B cell (primary cell): ENCODE measurements at regions not wholly inside any gene's neighbourhood (a gene's known extent, or its start where the extent isn't known, plus 50 kb on each side); places are given as distances from the start of the nearest gene placed in this dataset.

Experiments
- ATAC-seq: fragments of 200-7000 bp; cut with Tn5 transposase; one replicate; pipeline ENCODE4 v1.10.0; 2021; ENCODE audit warnings: low read depth, mild to moderate bottlenecking, moderate number of reproducible peaks, moderate library complexity
- CTCF ChIA-PET: fragments of 350-600 bp; sonication (Branson Sonifier 250); formaldehyde crosslinking; loops from one replicate; lab custom pipeline; 2021; ENCODE audit warnings: antibody characterized with exemption, inconsistent platforms; lab: Charles Lee
- POLR2A ChIA-PET: fragments of 350-600 bp; sonication (Branson Sonifier 250); formaldehyde crosslinking; loops from one replicate; lab custom pipeline; 2021; ENCODE audit warnings: antibody characterized with exemption; lab: Charles Lee
- DNase-seq: peaks from one replicate; pipeline ENCODE4 v3.0.0; 2013
- H2AFZ ChIP-seq: 2 replicates; pipeline ENCODE4 v1.6.1; 2012; ENCODE audit warnings: mild to moderate bottlenecking, low read depth, low read length; ENCODE audit not compliant: insufficient read depth, poor library complexity, severe bottlenecking
- H3K27ac ChIP-seq, 2 donors: 1 replicate in 1 of 2; 2 replicates in 1 of 2; pipeline ENCODE4 v1.5.1; 2012 to 2013; ENCODE audit warnings: low read length in 2 of 2, mild to moderate bottlenecking in 2 of 2, moderate library complexity in 1 of 2
- H3K27me3 ChIP-seq, 4 experiments: fragments of 200-600 bp in 1 of 4; sonication (generic) in 1 of 4; replicated peaks in 1 of 4; 1 replicate in 2 of 4; 2 replicates in 2 of 4; pipeline versions ENCODE4 v1.6.1 to v1.7.0; 2013 to 2016; ENCODE audit warnings: low read length in 3 of 4, mild to moderate bottlenecking in 2 of 4, mixed read lengths in 1 of 4, moderate library complexity in 1 of 4; ENCODE audit not compliant: insufficient read depth in 4 of 4, control insufficient read depth in 3 of 4; ENCODE audit errors: control extremely low read depth in 1 of 4
- H3K36me3 ChIP-seq, 2 experiments: replicated peaks in 1 of 2; 1 replicate in 1 of 2; 2 replicates in 1 of 2; pipeline versions ENCODE4 v1.6.1 to v1.7.1; 2013; ENCODE audit warnings: low read length in 1 of 2; ENCODE audit not compliant: insufficient read depth in 2 of 2, control insufficient read depth in 1 of 2; ENCODE audit errors: control extremely low read depth in 1 of 2, extremely low read depth in 1 of 2
- H3K4me1 ChIP-seq, 2 donors: fragments of 200-600 bp in 1 of 2; sonication (generic) in 1 of 2; 1 replicate in 1 of 2; 2 replicates in 1 of 2; pipeline versions ENCODE4 v1.5.1 to v1.6.1; 2013 to 2017; ENCODE audit warnings: low read length in 2 of 2; ENCODE audit not compliant: control insufficient read depth in 2 of 2, insufficient read depth in 2 of 2
- H3K4me2 ChIP-seq: replicated peaks from 2 replicates; pipeline ENCODE3; 2012; ENCODE audit warnings: mild to moderate bottlenecking, low read depth, low read length; ENCODE audit not compliant: poor library complexity, severe bottlenecking
- H3K4me3 ChIP-seq, 5 experiments: fragments of 200-600 bp in 1 of 5; sonication (generic) in 1 of 5; 1 replicate in 3 of 5; 2 replicates in 2 of 5; pipeline versions ENCODE4 v1.5.1 to v1.7.0; 2011 to 2016; ENCODE audit warnings: low read length in 4 of 5, mild to moderate bottlenecking in 4 of 5, low read depth in 2 of 5, control low read depth in 1 of 5, moderate library complexity in 1 of 5; ENCODE audit not compliant: insufficient read depth in 1 of 5; ENCODE audit errors: control extremely low read depth in 1 of 5, extremely low read depth in 1 of 5
- H3K79me2 ChIP-seq: fragments of 200-600 bp; sonication (generic); one replicate; pipeline ENCODE4 v1.6.0; 2016; ENCODE audit warnings: low read length; ENCODE audit not compliant: control insufficient read depth, insufficient read depth
- H3K9ac ChIP-seq: fragments of 200-600 bp; sonication (generic); 2 replicates; pipeline ENCODE4 v1.6.1; 2017; ENCODE audit warnings: mild to moderate bottlenecking, low read length, moderate library complexity
- H3K9me3 ChIP-seq, 3 donors: one replicate each; pipeline versions ENCODE4 v1.6.1 to v1.7.1; 2013; ENCODE audit warnings: low read length in 2 of 3; ENCODE audit not compliant: control insufficient read depth in 2 of 3, insufficient read depth in 1 of 3; ENCODE audit errors: control extremely low read depth in 1 of 3
- H4K20me1 ChIP-seq: 2 replicates; pipeline ENCODE4 v1.6.0; 2012; ENCODE audit warnings: mild to moderate bottlenecking, low read length; ENCODE audit not compliant: insufficient read depth, control insufficient read depth, poor library complexity, severe bottlenecking
- H3K27ac Mint-ChIP-seq: one replicate; pipeline ENCODE4 v1.8.0; 2021; ENCODE audit warnings: mixed read lengths
- H3K27me3 Mint-ChIP-seq: one replicate; pipeline ENCODE4 v1.8.0; 2021; ENCODE audit warnings: mixed read lengths
- H3K4me1 Mint-ChIP-seq: one replicate; pipeline ENCODE4 v1.8.0; 2021; ENCODE audit warnings: mixed read lengths
- H3K4me3 Mint-ChIP-seq: one replicate; pipeline ENCODE4 v1.8.0; 2021; ENCODE audit warnings: mixed read lengths
- H3K9me3 Mint-ChIP-seq: one replicate; pipeline ENCODE4 v1.8.0; 2022; ENCODE audit warnings: mixed read lengths; ENCODE audit not compliant: insufficient read depth
- EZH2 ChIP-seq: IDR thresholded peaks from 2 replicates; pipeline ENCODE4 v1.6.1; 2012; ENCODE audit warnings: borderline replicate concordance, low read depth, mild to moderate bottlenecking, moderate library complexity, low read length; ENCODE audit not compliant: insufficient read depth, poor library complexity, severe bottlenecking
- WGBS: methylation state at CpG from one replicate; pipeline ENCODE4 v1.1.5; 2013; ENCODE audit warnings: missing lambda C conversion rate; ENCODE audit not compliant: insufficient coverage; 5-methylcytosine and 5-hydroxymethylcytosine counted together
- intact Hi-C: fragments of 100-400 bp; cut with micrococcal nuclease; formaldehyde crosslinking; loops from one replicate; pipeline ENCODE4 v1.10.0; 2022
- TF ChIP-seq, protein P1 (sequence below): fragments of 200-600 bp; IDR thresholded peaks from one replicate; pipeline ENCODE4 v1.8.0; 2022; ENCODE audit warnings: antibody characterized with exemption, mild to moderate bottlenecking

- no peak overlapping the region for H3K4me2 ChIP-seq
- no peaks in the 10 kb centered on the region for H3K9me3 ChIP-seq
- H3K27ac ChIP-seq: no peak overlapping the region
- H2AFZ ChIP-seq: no peak overlapping the region
- peaks cover 50% of the 10 kb centered on the region for H3K79me2 ChIP-seq
- intact Hi-C loops: no loop called here
- H4K20me1 ChIP-seq: no peaks in the 10 kb centered on the region
- Mint-ChIP-seq H3K4me3 (no peak overlapping the region), H3K4me1 (peaks cover 31% of the 10 kb centered on the region), H3K27ac (no peak overlapping the region), H3K27me3 (no peaks in the 10 kb centered on the region), H3K9me3 (no peaks in the 10 kb centered on the region)
- no peak overlapping the region for H3K4me3 ChIP-seq
- no peaks in the 10 kb centered on the region for H3K36me3 ChIP-seq
- peaks cover 0 to 5% (median 0%) of the 10 kb centered on the region in 4 experiments for H3K27me3 ChIP-seq
- H3K9ac ChIP-seq: no peak overlapping the region
- WGBS: 94% methylated on average over 4 of the region's 9 CpGs
- ChIA-PET POLR2A (no interaction called here), CTCF (interaction anchor here (0.8 to 1.4 kb wide), 2 partner anchors 35 to 655 kb away, joined by 3 to 4 read pairs; no protein-coding TSS in a partner anchor)
- no peak for TF ChIP-seq EZH2
- TF ChIP-seq, protein P1, sequence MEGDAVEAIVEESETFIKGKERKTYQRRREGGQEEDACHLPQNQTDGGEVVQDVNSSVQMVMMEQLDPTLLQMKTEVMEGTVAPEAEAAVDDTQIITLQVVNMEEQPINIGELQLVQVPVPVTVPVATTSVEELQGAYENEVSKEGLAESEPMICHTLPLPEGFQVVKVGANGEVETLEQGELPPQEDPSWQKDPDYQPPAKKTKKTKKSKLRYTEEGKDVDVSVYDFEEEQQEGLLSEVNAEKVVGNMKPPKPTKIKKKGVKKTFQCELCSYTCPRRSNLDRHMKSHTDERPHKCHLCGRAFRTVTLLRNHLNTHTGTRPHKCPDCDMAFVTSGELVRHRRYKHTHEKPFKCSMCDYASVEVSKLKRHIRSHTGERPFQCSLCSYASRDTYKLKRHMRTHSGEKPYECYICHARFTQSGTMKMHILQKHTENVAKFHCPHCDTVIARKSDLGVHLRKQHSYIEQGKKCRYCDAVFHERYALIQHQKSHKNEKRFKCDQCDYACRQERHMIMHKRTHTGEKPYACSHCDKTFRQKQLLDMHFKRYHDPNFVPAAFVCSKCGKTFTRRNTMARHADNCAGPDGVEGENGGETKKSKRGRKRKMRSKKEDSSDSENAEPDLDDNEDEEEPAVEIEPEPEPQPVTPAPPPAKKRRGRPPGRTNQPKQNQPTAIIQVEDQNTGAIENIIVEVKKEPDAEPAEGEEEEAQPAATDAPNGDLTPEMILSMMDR: no peak
- peaks cover 28 to 34% of the 10 kb centered on the region in 2 donors for H3K4me1 ChIP-seq
- ATAC-seq (no peak), DNase-seq (no peak)
These were observed 64.7 kb upstream of the WNT7B start for GRCh38 chr22:46041642-46042041.

GRCh38 chr22:46042786-46043185 lies 65.8 kb upstream of the WNT7B start:
- DNase-seq (no peak), ATAC-seq (no peak)
- Histone ChIP-seq H4K20me1 (no peaks in the 10 kb centered on the region), H3K36me3 (no peaks in the 10 kb centered on the region), H3K4me3 (no peak overlapping the region), H3K4me1 (peaks cover 30 to 37% of the 10 kb centered on the region in 2 donors), H2AFZ (no peak overlapping the region), H3K79me2 (peaks cover 55% of the 10 kb centered on the region), H3K9me3 (no peaks in the 10 kb centered on the region), H3K27ac (no peak overlapping the region), H3K9ac (no peak overlapping the region), H3K4me2 (no peak overlapping the region), H3K27me3 (peaks cover 0 to 5% (median 0%) of the 10 kb centered on the region in 4 experiments)
- ChIA-PET CTCF (interaction anchor here (0.7 to 1.4 kb wide), 2 partner anchors 11 to 25 kb away, joined by 3 read pairs; no protein-coding TSS in a partner anchor), POLR2A (interaction anchor here (1.3 kb wide), 1 partner anchor 10 kb away, joined by 4 read pairs; no protein-coding TSS in a partner anchor)
- WGBS: 98% methylated on average over 10 of the region's 11 CpGs
- no peaks in the 10 kb centered on the region for H3K27me3 Mint-ChIP-seq
- peaks cover 35% of the 10 kb centered on the region for H3K4me1 Mint-ChIP-seq
- intact Hi-C loops: no loop called here
- no peaks in the 10 kb centered on the region for H3K9me3 Mint-ChIP-seq
- H3K4me3 Mint-ChIP-seq: peak overlapping the region; percentile 19
- TF ChIP-seq EZH2: no peak
- TF ChIP-seq, protein P1: no peak
- H3K27ac Mint-ChIP-seq: peak overlapping the region; percentile 50
